Liver (tissue), 3 donors: ENCODE measurements at regions not wholly inside any gene's neighbourhood (a gene's known extent, or its start where the extent isn't known, plus 50 kb on each side); places are given as distances from the start of the nearest gene placed in this dataset.

Source experiments
- CTCF ChIP-seq: fragments of 150-350 bp; IDR thresholded peaks from 2 replicates; pipeline ENCODE4 v1.5.1; 2017; ENCODE audit warnings: improper control_type of control experiment, low read depth, low read length; ENCODE audit not compliant: missing input control
- FOXA1 ChIP-seq: IDR thresholded peaks from 2 replicates; pipeline ENCODE4 v1.6.1; 2016; ENCODE audit warnings: antibody characterized with exemption
- RAD21 ChIP-seq, 2 donors: IDR thresholded peaks; 2 replicates each; pipeline ENCODE4 v1.6.1; 2016; ENCODE audit warnings: antibody characterized with exemption in 2 of 2, mild to moderate bottlenecking in 2 of 2
- donor health status: healthy.
- donor health status: healthy.

DNA sequence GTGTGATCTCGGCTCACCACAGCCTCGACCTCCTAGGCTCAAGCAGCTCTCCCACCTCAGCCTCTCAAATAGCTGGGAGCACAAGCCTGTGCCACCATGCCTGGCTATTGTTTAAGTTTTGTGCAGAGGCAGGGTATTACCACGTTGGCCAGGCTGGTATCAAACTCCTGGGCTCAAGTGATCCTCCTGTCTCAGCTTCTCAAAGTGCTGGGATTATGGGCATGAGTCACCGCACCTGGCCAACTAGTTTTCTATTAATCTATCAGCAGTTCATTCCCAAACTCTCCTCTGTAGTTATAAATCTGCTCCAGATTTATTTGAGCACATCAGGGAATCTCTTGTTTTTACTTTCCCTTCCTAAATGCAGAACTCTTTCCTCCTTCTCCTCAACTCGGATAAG, 443.8 kb downstream of the PRDM2 start:
- TF ChIP-seq FOXA1 = no peak
- TF ChIP-seq CTCF = no peak
- no peak for TF ChIP-seq RAD21 (IDR thresholded peaks at IDR 0.05)
